WTC11 (cell line): ENCODE measurements at regions not wholly inside any gene's neighbourhood (a gene's known extent, or its start where the extent isn't known, plus 50 kb on each side); places are given as distances from the start of the nearest gene placed in this dataset.

Source experiments
- ATAC-seq: fragments of 200-7000 bp; cut with Tn5 transposase; 2 replicates; pipeline ENCODE4 v1.10.0; 2021; ENCODE audit warnings: mild to moderate bottlenecking, moderate library complexity
- CTCF ChIA-PET: fragments of 300-600 bp; sonication (Branson Sonifier 250); formaldehyde crosslinking; loops from one replicate; lab custom pipeline; 2021; ENCODE audit warnings: antibody characterized with exemption; lab: Charles Lee
- POLR2A ChIA-PET: fragments of 350-600 bp; sonication (Branson Sonifier 250); formaldehyde crosslinking; loops from one replicate; lab custom pipeline; 2021; ENCODE audit warnings: antibody characterized with exemption; lab: Charles Lee
- DNase-seq: peaks from one replicate; pipeline ENCODE4 v3.0.0; 2021; ENCODE audit warnings: low spot score
- H3K27ac Mint-ChIP-seq: 2 replicates; pipeline ENCODE4 v1.8.0; 2021; ENCODE audit warnings: mixed read lengths
- H3K27me3 Mint-ChIP-seq: 2 replicates; pipeline ENCODE4 v1.8.0; 2021; ENCODE audit warnings: low read depth, mild to moderate bottlenecking, moderate library complexity, mixed read lengths
- H3K36me3 Mint-ChIP-seq: 2 replicates; pipeline ENCODE4 v1.8.0; 2021; ENCODE audit warnings: mixed read lengths
- H3K4me1 Mint-ChIP-seq: 2 replicates; pipeline ENCODE4 v1.8.0; 2022; ENCODE audit warnings: mixed read lengths
- H3K4me3 Mint-ChIP-seq: 2 replicates; pipeline ENCODE4 v1.8.0; 2021; ENCODE audit warnings: mild to moderate bottlenecking, moderate library complexity, mixed read lengths
- H3K9me3 Mint-ChIP-seq: 2 replicates; pipeline ENCODE4 v1.8.0; 2021; ENCODE audit warnings: mixed read lengths
- ATF1 ChIP-seq: sonication (generic); formaldehyde crosslinking; IDR thresholded peaks from 2 replicates; pipeline ENCODE4 v1.8.1; 2023; ENCODE audit warnings: mild to moderate bottlenecking, moderate library complexity, missing genetic modification reagents
- CBFB ChIP-seq: sonication (generic); formaldehyde crosslinking; IDR thresholded peaks from 2 replicates; pipeline ENCODE4 v1.8.1; 2022; ENCODE audit warnings: mild to moderate bottlenecking, low read depth, missing genetic modification reagents
- CREB1 ChIP-seq: sonication (generic); formaldehyde crosslinking; IDR thresholded peaks from 2 replicates; pipeline ENCODE4 v1.8.0; 2023; ENCODE audit warnings: mild to moderate bottlenecking, missing genetic modification reagents
- EMX1 ChIP-seq: fragments of 250-450 bp; sonication (Bioruptor Pico); IDR thresholded peaks from 2 replicates; pipeline ENCODE4 v1.8.0; 2021; ENCODE audit warnings: mild to moderate bottlenecking
- ESRRA ChIP-seq: sonication (generic); formaldehyde crosslinking; IDR thresholded peaks from 2 replicates; pipeline ENCODE4 v1.8.1; 2022; ENCODE audit warnings: mild to moderate bottlenecking, missing genetic modification reagents, borderline replicate concordance
- FOXJ3 ChIP-seq: sonication (generic); formaldehyde crosslinking; IDR thresholded peaks from 2 replicates; pipeline ENCODE4 v1.9.0; 2021; ENCODE audit warnings: missing genetic modification reagents, mild to moderate bottlenecking, borderline replicate concordance
- FOXK1 ChIP-seq: sonication (generic); formaldehyde crosslinking; IDR thresholded peaks from 2 replicates; pipeline ENCODE4 v1.8.0; 2022; ENCODE audit warnings: mild to moderate bottlenecking, moderate library complexity, missing genetic modification reagents
- FOXP1 ChIP-seq: sonication (generic); formaldehyde crosslinking; IDR thresholded peaks from 2 replicates; pipeline ENCODE4 v1.8.0; 2022; ENCODE audit warnings: missing genetic modification reagents, mild to moderate bottlenecking, moderate library complexity, borderline replicate concordance
- FOXP4 ChIP-seq: sonication (generic); formaldehyde crosslinking; IDR thresholded peaks from 2 replicates; pipeline ENCODE4 v1.8.0; 2022; ENCODE audit warnings: mild to moderate bottlenecking, missing genetic modification reagents
- GABPB1 ChIP-seq: sonication (generic); formaldehyde crosslinking; IDR thresholded peaks from 2 replicates; pipeline ENCODE4 v1.8.1; 2023; ENCODE audit warnings: mild to moderate bottlenecking, missing genetic modification reagents
- GTF2I ChIP-seq: fragments of 250-450 bp; sonication (Bioruptor Pico); conservative IDR thresholded peaks from 2 replicates; pipeline ENCODE4 v1.4.0; 2021; ENCODE audit warnings: mild to moderate bottlenecking
- NFE2L1 ChIP-seq: sonication (generic); formaldehyde crosslinking; IDR thresholded peaks from 2 replicates; pipeline ENCODE4 v1.8.1; 2023; ENCODE audit warnings: missing genetic modification reagents
- NR2C2 ChIP-seq: sonication (generic); formaldehyde crosslinking; IDR thresholded peaks from 2 replicates; pipeline ENCODE4 v1.8.0; 2022; ENCODE audit warnings: mild to moderate bottlenecking, missing genetic modification reagents
- PRRX2 ChIP-seq: fragments of 250-450 bp; sonication (Bioruptor Pico); IDR thresholded peaks from 2 replicates; pipeline ENCODE4 v1.8.0; 2021; ENCODE audit warnings: mild to moderate bottlenecking
- SP1 ChIP-seq: sonication (generic); formaldehyde crosslinking; conservative IDR thresholded peaks from 2 replicates; pipeline ENCODE4 v1.8.1; 2022; ENCODE audit warnings: missing genetic modification reagents
- TP53 ChIP-seq: sonication (generic); formaldehyde crosslinking; IDR thresholded peaks from 2 replicates; pipeline ENCODE4 v1.8.1; 2023; ENCODE audit warnings: mild to moderate bottlenecking, missing genetic modification reagents
- USF1 ChIP-seq: sonication (generic); formaldehyde crosslinking; IDR thresholded peaks from 2 replicates; pipeline ENCODE4 v1.8.0; 2022; ENCODE audit warnings: mild to moderate bottlenecking, missing genetic modification reagents
- ZNF317 ChIP-seq: sonication (generic); formaldehyde crosslinking; IDR thresholded peaks from 2 replicates; pipeline ENCODE4 v1.8.1; 2023; ENCODE audit warnings: low read depth, mild to moderate bottlenecking, moderate library complexity, missing genetic modification reagents, borderline replicate concordance
- ZNF396 ChIP-seq: fragments of 250-450 bp; sonication (Bioruptor Pico); IDR thresholded peaks from 2 replicates; pipeline ENCODE4 v1.8.0; 2021; ENCODE audit warnings: mild to moderate bottlenecking, moderate library complexity, borderline replicate concordance
- ZNF416 ChIP-seq: fragments of 250-450 bp; sonication (Bioruptor Pico); IDR thresholded peaks from 2 replicates; pipeline ENCODE4 v1.9.0; 2021; ENCODE audit warnings: mild to moderate bottlenecking, inconsistent platforms
- TF ChIP-seq, protein P1 (sequence below): sonication (generic); formaldehyde crosslinking; IDR thresholded peaks from 2 replicates; pipeline ENCODE4 v1.8.1; 2022; ENCODE audit warnings: missing genetic modification reagents, borderline replicate concordance
- TF ChIP-seq, protein P2 (sequence below): fragments of 250-450 bp; sonication (Bioruptor Pico); IDR thresholded peaks from 2 replicates; pipeline ENCODE4 v1.8.0; 2021; ENCODE audit warnings: mild to moderate bottlenecking
- TF ChIP-seq, protein P3 (sequence below): sonication (generic); formaldehyde crosslinking; IDR thresholded peaks from 2 replicates; pipeline ENCODE4 v1.8.1; 2023; ENCODE audit warnings: mild to moderate bottlenecking, missing genetic modification reagents
- TF ChIP-seq, protein P4 (sequence below): sonication (generic); formaldehyde crosslinking; conservative IDR thresholded peaks from 2 replicates; pipeline ENCODE4 v1.8.1; 2023; ENCODE audit warnings: mild to moderate bottlenecking, low read depth, missing genetic modification reagents, moderate library complexity

DNA sequence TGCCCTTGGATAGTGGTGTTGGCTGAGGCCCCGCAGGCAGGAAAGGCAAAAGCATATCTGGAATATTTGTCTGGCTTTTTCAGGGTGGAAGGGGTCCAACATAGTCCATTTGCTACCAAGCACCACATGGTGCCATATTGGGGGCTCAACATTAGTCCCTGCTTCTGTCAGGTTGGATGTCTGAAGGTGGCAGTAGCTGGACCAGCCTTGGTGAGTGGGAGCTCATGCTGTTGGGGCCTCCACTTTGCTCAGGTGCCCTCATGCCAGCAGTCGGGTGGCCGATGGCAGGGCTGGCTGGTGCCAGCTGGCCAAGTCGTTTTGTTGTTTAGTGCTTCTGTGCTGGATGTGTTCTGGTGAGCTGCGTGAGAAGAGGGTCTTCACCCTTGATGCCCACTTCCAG, 135.3 kb downstream of the PAPOLA start:
- no peak for TF ChIP-seq FOXK1 (CRISPR knock-in tag)
- TF ChIP-seq ATF1 (CRISPR knock-in tag) = no peak
- no peak for TF ChIP-seq SP1
- no peak for TF ChIP-seq TP53
- TF ChIP-seq FOXP4 = no peak
- TF ChIP-seq GABPB1 (CRISPR knock-in tag) = no peak
- no peak for TF ChIP-seq GTF2I (CRISPR knock-in tag)
- no peak for TF ChIP-seq ESRRA
- TF ChIP-seq NR2C2 (CRISPR knock-in tag) = no peak
- TF ChIP-seq, protein P1, sequence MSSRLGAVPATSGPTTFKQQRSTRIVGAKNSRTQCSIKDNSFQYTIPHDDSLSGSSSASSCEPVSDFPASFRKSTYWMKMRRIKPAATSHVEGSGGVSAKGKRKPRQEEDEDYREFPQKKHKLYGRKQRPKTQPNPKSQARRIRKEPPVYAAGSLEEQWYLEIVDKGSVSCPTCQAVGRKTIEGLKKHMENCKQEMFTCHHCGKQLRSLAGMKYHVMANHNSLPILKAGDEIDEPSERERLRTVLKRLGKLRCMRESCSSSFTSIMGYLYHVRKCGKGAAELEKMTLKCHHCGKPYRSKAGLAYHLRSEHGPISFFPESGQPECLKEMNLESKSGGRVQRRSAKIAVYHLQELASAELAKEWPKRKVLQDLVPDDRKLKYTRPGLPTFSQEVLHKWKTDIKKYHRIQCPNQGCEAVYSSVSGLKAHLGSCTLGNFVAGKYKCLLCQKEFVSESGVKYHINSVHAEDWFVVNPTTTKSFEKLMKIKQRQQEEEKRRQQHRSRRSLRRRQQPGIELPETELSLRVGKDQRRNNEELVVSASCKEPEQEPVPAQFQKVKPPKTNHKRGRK (CRISPR knock-in tag) = no peak
- ChIA-PET POLR2A (no interaction called here), CTCF (no interaction called here)
- no peaks in the 10 kb centered on the region for H3K27me3 Mint-ChIP-seq
- H3K36me3 Mint-ChIP-seq = no peaks in the 10 kb centered on the region
- H3K4me3 Mint-ChIP-seq = no peak overlapping the region
- peaks cover 18% of the 10 kb centered on the region for H3K9me3 Mint-ChIP-seq
- peaks cover 2% of the 10 kb centered on the region; the same call in 1 of the 2 replicates for H3K4me1 Mint-ChIP-seq
- DNase-seq (no peak), ATAC-seq (no peak)
- H3K27ac Mint-ChIP-seq = no peak overlapping the region

GRCh38 chr14:96638041-96638855, 136.1 kb downstream of the PAPOLA start:
- H3K4me3 Mint-ChIP-seq = no peak overlapping the region
- peaks cover 2% of the 10 kb centered on the region; the same call in 1 of the 2 replicates for H3K4me1 Mint-ChIP-seq
- TF ChIP-seq FOXJ3 (CRISPR knock-in tag) = no peak
- TF ChIP-seq PRRX2 (CRISPR knock-in tag) = no peak
- no peak for TF ChIP-seq CBFB (CRISPR knock-in tag)
- TF ChIP-seq SP1 = no peak
- no peak for TF ChIP-seq ZNF396 (CRISPR knock-in tag)
- no peak for TF ChIP-seq ZNF416 (CRISPR knock-in tag)
- no peak for TF ChIP-seq CREB1 (CRISPR knock-in tag)
- no peak for TF ChIP-seq NFE2L1 (CRISPR knock-in tag)
- no peak for TF ChIP-seq FOXP1
- no peak for DNase-seq
- peaks cover 18% of the 10 kb centered on the region for H3K9me3 Mint-ChIP-seq
- POLR2A ChIA-PET = no interaction called here
- CTCF ChIA-PET = no interaction called here
- no peaks in the 10 kb centered on the region for H3K36me3 Mint-ChIP-seq
- no peaks in the 10 kb centered on the region for H3K27me3 Mint-ChIP-seq
- ATAC-seq = no peak
- H3K27ac Mint-ChIP-seq = no peak overlapping the region

- ChIA-PET POLR2A (interaction anchor here (0.5 kb wide), 1 partner anchor 103 kb away, joined by 3 read pairs; no protein-coding TSS in a partner anchor), CTCF (no interaction called here)
- Mint-ChIP-seq H3K27me3 (no peaks in the 10 kb centered on the region), H3K4me3 (no peak overlapping the region), H3K9me3 (peaks cover 18% of the 10 kb centered on the region), H3K4me1 (peaks cover 2% of the 10 kb centered on the region; the same call in 1 of the 2 replicates), H3K36me3 (no peaks in the 10 kb centered on the region), H3K27ac (no peak overlapping the region)
- ATAC-seq = no peak
- DNase-seq = no peak
- TF ChIP-seq ATF1 (CRISPR knock-in tag) = no peak
- TF ChIP-seq ZNF317 = no peak
- no peak for TF ChIP-seq USF1
- TF ChIP-seq EMX1 (CRISPR knock-in tag) = no peak
- TF ChIP-seq, protein P2, sequence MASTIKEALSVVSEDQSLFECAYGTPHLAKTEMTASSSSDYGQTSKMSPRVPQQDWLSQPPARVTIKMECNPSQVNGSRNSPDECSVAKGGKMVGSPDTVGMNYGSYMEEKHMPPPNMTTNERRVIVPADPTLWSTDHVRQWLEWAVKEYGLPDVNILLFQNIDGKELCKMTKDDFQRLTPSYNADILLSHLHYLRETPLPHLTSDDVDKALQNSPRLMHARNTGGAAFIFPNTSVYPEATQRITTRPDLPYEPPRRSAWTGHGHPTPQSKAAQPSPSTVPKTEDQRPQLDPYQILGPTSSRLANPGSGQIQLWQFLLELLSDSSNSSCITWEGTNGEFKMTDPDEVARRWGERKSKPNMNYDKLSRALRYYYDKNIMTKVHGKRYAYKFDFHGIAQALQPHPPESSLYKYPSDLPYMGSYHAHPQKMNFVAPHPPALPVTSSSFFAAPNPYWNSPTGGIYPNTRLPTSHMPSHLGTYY (CRISPR knock-in tag) = no peak
- TF ChIP-seq GTF2I (CRISPR knock-in tag) = no peak
- no peak for TF ChIP-seq NR2C2 (CRISPR knock-in tag)
- TF ChIP-seq, protein P3, sequence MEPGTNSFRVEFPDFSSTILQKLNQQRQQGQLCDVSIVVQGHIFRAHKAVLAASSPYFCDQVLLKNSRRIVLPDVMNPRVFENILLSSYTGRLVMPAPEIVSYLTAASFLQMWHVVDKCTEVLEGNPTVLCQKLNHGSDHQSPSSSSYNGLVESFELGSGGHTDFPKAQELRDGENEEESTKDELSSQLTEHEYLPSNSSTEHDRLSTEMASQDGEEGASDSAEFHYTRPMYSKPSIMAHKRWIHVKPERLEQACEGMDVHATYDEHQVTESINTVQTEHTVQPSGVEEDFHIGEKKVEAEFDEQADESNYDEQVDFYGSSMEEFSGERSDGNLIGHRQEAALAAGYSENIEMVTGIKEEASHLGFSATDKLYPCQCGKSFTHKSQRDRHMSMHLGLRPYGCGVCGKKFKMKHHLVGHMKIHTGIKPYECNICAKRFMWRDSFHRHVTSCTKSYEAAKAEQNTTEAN (CRISPR knock-in tag) = no peak
- TF ChIP-seq, protein P4, sequence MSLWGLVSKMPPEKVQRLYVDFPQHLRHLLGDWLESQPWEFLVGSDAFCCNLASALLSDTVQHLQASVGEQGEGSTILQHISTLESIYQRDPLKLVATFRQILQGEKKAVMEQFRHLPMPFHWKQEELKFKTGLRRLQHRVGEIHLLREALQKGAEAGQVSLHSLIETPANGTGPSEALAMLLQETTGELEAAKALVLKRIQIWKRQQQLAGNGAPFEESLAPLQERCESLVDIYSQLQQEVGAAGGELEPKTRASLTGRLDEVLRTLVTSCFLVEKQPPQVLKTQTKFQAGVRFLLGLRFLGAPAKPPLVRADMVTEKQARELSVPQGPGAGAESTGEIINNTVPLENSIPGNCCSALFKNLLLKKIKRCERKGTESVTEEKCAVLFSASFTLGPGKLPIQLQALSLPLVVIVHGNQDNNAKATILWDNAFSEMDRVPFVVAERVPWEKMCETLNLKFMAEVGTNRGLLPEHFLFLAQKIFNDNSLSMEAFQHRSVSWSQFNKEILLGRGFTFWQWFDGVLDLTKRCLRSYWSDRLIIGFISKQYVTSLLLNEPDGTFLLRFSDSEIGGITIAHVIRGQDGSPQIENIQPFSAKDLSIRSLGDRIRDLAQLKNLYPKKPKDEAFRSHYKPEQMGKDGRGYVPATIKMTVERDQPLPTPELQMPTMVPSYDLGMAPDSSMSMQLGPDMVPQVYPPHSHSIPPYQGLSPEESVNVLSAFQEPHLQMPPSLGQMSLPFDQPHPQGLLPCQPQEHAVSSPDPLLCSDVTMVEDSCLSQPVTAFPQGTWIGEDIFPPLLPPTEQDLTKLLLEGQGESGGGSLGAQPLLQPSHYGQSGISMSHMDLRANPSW (CRISPR knock-in tag) = no peak
Measured at GRCh38 chr14:96639550-96639949, 137.4 kb downstream of the PAPOLA start.
